SK-N-MC (cell line): ENCODE measurements at regions not wholly inside any gene's neighbourhood (a gene's known extent, or its start where the extent isn't known, plus 50 kb on each side); places are given as distances from the start of the nearest gene placed in this dataset.

ENCODE experiments used
- EZH2 ChIP-seq: fragments of 200-600 bp; sonication (generic); IDR thresholded peaks from one replicate; pipeline ENCODE4 v1.6.1; 2017; ENCODE audit warnings: antibody characterized with exemption
- POLR2AphosphoS5 ChIP-seq: IDR thresholded peaks from 2 replicates; pipeline ENCODE4 v1.6.1; 2012; ENCODE audit warnings: mild to moderate bottlenecking, low read depth, low read length, borderline replicate concordance

- TF ChIP-seq EZH2 (no peak), POLR2AphosphoS5 (no peak)
Measured at GRCh38 chr11:70811915-70812314, 413.6 kb downstream of the CTTN start.
